ENCODE measurements at regions not wholly inside any gene's neighbourhood (a gene's known extent, or its start where the extent isn't known, plus 50 kb on each side); places are given as distances from the start of the nearest gene placed in this dataset.
"Not testable (repeated sequence)": the region's sequence is repeated elsewhere in the genome, so short reads cannot be mapped to it uniquely, and the experiment has no call there.

DNA sequence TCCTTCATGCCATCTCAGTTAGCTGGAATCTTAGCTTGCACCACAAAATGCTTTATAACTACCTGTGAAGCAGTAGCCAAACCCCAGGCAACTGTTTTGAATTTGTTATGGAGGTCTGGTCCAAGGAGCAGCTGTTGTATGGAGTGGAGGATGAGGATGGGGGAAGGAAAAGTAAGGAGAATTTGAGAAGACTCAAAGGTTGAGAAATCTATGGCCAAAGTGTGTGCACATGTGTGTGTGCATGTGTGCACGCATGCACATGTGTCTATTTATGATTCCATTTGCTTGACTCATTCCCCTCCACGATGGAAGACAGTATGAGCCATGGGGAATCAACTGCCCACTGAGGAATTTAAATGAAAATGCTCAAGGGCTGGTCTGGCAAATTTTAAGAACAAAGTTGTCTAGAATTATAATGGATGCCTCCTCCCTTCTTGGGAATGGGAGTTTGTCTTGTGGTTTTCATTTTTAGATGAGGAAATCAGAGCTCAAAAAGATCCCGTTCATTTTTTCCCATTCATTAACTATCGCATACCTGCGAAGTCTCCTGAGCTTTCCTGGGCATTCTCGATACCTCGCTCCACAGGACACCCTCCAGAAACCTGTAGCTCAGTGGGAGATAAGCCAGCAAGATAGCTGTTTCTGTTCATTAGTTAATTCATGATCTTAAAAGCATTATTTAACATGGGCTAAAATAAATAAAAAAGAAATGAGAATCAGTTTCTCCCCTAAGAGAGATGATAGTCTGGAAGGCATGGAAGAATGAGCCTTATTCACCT is 152.3 kb upstream of the NEDD9 start:
- no peak for DNase-seq (ENCODE audit: low spot score)

DNA sequence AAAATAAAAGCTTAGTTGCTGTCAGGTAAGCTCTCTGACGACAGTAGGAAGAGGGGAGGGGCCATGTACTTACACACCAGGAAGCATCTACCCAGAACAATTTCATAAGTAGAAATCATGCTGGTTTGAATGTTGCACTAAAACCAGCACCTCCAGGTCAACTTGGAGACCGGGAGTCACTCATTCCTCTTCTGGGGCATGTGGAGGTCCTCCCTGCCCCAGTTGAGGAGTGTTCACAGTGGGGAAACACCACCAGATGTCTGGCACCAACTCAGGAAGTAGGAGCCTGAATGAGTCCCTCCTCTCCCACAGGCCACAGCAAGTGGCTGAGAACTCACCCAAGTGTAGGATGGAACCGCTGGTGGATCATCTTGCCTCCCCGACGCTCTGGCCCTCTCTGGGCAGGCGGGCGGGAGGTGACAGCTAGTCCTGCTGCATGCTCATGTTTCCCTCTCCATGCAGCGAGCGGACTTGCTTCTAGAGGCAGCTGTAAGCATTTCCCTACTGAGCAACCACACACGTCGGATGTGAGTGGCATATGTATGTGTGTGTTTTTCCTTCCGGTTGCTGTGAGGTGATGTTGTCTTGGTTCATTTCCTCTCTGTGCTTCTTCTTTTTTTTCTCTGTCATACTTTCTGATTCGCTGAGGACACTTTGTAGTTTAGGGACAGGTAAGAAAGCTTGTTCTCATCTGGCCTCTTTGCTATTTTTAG is 149.5 kb upstream of the NEDD9 start:
- DNase-seq (ENCODE audit: low spot score) = no peak

DNA sequence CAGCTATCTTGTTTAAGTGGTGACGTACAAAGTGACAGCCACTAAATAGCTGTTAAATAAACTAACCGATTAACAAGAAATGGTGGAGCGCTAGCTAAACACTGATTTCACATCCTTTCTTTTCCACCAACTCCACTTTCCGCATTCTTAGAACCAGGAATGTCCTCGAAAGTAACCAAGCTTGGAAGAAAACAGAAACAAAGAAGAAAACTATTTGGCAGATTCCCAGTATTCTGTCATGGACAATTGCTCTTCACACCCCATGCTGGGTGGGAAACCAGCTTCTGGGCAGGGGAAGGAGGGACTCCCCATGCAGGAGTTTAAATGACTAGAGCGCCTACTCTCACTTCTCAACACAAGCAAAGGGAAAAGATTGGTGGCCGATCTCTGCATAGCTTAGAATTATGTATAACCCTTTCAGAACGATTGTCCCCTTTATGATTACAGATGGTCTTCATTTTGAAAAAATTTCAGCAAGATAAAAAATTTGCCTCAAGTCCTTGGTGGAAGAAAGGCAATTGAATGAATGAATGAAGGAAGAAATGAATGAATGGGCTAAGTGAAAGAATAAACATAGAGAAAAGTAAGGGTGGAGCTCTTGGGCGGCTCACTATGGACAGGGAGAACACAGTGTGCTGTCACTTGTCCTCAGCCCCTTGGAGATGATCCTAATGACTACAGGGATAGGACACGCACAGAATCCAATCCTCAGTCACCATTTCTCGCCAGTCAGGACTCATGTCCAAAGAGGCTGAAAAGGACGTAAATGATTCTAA is 148.7 kb upstream of the NEDD9 start:
- no peak for DNase-seq (ENCODE audit: low spot score)

GRCh38 chr6:11380549-11380948 is 148.1 kb upstream of the NEDD9 start:
- no peak for DNase-seq (ENCODE audit: low spot score)

DNA sequence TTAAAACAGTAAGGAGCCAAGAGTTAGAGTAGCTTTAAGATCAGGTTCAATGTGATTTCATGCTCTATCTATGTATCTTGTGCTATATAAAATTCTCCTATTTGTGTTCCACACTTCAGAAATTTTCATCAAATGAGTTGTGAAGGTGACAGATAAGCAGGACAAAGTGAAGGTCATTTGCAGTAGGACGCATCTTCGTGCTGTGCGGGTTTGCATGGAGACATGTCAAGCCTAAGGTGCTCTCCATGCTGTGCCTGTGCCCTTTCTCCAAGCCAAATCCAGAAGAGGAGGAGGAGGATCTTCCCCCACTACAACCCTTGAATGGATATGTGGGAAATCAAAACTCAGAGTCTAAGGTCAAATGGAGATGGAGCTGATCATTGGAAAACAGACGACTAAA is 147.3 kb upstream of the NEDD9 start:
- no peak for DNase-seq (ENCODE audit: low spot score)

- no peak for DNase-seq (ENCODE audit: low spot score)
Measured at GRCh38 chr6:11378639-11379038, 146.2 kb upstream of the NEDD9 start.

DNA sequence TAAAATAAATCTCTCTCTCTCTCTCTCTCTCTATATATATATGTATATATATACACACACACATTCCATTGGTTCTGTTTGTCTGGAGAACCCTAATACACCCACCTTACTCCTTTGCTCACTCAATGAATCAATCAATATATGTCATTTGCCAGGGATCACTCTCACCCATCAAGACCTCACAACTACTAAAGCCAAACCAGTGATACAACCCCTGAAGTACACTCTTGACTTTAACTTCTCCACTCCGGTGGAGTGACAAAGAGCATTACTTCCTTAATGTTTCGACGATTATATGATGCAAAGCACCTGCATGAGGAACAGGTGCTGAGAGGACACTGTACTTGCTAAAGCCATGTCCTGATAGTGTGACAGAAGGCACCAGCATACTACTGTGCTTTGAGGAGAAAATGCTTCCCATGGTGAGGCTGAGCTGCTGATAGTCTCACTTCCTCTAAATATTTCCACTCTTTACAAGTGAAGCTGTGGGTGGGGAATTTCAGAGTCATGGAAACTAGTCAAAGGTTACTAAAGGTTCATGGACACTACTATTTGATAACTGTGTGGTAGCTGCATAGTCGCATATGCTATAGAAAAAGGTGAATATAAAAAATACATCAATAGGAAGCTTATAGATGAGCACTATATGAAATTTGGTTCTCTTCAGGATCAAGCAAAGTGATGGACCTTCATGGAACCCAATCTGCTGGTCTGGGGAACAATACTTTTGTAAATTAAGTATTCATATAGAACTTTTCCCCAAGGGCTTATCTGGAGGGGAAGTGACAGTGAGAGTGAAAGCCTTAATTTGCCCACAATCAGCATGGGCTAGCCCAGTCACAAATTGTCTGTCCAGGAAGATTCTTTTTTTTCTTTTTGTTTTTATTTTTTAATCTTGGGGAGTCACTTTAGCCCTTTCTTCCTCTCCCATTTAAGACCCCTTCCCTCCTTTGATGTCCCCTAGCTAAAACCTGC is 141.9 kb upstream of the NEDD9 start:
- no peak for DNase-seq (ENCODE audit: low spot score)

DNA sequence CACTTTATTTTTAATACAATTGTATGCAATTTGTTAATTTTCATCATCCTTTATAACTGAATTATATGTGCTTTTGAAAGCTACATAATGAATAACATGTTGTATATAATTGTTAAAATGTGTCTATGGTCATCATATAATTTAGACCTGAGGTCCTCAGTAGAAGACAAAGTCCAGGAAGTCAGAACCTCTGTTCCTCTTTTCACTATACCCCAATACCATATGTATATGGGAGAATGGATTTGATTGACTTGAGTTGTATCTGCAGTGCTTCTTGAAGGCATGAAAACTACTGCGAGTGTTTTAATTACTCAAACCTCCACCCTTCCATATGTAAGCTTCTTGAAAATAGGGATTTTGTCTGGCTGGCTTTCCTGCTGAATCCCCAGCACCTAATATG is 140.7 kb upstream of the NEDD9 start:
- DNase-seq (ENCODE audit: low spot score) = no peak

GRCh38 chr6:11372186-11372790 is 139.8 kb upstream of the NEDD9 start:
- DNase-seq (ENCODE audit: low spot score) = not testable (repeated sequence)

DNA sequence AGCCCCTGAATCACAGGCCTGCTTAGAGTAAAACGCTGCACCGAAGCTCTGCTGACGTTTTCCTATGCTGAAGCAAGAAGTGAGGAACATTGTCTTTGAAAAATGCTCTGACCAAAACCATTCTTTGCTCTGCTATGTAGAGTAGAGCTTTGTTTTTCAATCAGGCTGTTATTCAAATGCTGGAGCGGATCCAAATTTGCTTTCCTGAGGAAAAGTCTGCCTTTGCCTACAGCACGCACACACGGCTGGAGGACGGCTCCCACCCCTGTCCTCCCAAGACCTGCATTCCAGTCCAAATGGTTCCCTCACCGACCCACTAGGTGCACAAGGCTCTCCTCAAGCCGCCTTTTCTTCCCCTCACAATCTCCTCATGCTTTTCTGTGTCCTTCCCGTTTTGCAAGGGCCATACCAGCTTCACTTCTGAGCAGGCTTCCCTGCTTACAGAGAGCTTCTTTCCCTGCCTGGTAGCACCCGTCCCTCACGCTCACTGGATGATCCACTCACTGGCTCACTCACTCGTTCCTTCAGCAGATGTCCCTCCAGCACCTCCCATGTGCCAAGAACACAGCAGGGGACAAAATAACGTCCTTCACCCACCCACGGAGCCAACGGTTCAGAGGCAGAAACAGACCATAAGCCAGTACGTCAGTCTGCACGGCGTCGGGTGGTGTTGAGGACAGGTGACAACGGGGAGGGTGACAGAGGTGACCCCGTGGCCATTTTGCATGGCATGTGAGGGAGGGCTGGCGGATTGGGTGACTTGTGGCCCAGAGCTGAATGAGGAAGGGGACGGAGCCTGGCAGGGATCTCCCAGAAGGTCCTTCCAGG is 137.9 kb upstream of the NEDD9 start:
- no peak for DNase-seq (ENCODE audit: low spot score)

GRCh38 chr6:11368760-11369159 is 136.3 kb upstream of the NEDD9 start:
- DNase-seq (ENCODE audit: low spot score) = no peak

DNA sequence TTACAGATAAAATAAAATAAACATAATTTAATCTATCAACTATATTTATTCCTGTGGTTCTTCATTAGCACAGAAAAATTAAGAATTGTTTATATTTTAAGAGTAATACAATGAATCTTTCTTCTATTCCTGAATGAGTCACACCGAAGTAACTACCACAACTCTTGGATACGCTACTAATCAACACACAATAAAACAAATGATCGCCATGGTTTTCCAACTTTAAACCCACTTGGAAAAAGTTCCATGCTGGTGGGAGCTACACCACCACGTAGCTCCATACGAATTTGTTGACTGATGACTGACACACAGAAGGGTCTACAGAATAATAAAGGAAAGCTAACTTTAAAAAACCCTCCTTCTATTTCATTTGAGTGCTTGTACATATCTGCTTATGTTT is 135.8 kb upstream of the NEDD9 start:
- no peak for DNase-seq (ENCODE audit: low spot score)

DNA sequence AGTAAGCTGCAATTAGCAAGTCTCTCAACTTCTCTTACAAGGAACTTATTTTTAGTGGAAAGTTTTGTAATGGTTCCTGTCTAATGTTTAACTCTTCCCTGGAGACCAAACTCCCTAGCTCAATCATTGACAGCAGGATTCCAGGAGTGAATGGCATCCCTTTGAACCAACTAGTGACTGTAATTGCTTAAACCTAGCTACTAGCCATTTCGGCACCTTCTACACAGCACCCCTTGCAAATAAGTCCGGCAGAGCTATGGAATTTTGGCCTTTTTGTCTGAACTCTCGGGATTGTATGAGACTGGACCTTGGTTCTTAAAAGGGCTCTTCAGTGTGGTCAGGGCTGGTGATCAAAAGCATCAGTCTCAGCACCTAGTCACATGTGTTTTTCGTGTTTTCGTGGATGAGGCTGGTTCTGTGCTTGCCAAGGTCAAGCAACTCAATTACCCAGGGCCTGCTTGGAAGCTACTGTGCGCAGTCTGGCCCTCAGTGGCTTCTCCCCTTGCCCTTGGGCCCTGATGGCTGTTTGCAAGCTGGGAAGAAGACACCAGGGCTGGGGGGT is 135.3 kb upstream of the NEDD9 start:
- DNase-seq (ENCODE audit: low spot score) = no peak

GRCh38 chr6:11366934-11367637 is 134.6 kb upstream of the NEDD9 start:
- DNase-seq (ENCODE audit: low spot score) = no peak

DNA sequence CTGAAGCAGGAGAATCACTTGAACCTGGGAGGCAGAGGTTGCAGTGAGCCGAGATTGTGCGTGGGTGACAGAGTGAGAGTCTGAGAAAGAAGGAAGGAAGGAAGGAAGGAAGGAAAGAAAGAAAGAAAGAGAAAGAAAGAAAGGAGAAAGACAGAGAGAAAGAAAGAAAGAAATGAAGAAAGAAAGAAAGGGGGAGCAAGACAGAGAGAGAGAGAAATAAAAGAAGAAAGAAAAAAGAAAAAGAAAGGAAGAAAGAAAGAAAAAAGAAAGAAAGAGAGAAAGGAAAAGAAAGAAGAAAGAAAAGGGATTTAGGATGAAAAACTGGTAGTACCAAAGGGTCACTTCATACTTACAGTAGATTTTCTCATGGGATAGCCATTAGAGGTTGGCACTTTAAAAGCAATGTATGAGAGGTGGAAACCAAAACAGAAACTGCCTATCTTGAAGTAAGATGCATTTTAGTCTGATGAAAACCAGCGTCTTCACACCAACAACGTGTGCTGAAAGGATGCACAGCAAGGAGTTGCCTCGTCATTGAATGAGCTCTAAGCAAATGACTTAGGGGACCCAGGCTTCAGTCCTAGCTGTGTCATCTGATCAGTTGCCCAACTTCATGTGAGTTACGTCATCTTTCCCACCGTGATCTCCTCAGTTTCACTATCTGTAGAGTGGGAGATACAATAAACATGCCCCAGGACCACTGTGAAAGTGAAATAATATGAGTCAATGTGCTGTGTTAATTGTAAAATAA is 133.9 kb upstream of the NEDD9 start:
- DNase-seq (ENCODE audit: low spot score) = no peak

- no peak for DNase-seq (ENCODE audit: low spot score)
Measured at GRCh38 chr6:11364971-11365397, 132.5 kb upstream of the NEDD9 start.

DNA sequence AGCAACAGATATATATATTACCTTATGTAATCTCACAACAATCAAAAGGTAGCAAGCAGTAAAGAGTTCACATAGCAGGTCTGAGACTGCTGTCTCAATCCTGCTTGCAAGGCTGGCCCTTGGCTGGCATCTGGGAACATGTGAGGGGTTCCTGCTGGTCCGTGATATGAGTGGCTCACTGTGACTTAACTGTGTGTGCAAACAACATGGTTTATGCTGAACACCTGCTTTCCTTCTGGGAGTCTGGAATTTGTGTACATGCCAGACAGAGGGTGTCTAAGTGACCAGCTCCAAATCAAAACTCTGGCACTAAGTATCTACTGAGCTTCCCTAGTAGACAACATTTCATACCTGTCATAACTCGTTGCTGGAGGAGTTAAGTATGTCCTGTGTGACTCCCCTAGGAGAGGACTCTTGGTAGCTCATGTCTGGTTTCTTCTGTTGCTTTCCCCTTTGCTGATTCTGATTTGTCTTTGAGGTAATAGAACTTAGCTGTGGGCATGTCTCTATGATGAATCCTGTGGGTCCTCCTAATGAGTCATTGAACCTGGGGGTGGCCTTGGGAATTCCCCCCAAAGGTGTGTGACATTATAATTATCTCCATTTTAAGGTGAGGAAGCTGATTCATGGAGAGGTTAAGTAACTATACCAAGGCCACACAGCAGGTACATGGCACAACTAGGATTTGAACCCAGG is 131.6 kb upstream of the NEDD9 start:
- DNase-seq (ENCODE audit: low spot score) = no peak

DNA sequence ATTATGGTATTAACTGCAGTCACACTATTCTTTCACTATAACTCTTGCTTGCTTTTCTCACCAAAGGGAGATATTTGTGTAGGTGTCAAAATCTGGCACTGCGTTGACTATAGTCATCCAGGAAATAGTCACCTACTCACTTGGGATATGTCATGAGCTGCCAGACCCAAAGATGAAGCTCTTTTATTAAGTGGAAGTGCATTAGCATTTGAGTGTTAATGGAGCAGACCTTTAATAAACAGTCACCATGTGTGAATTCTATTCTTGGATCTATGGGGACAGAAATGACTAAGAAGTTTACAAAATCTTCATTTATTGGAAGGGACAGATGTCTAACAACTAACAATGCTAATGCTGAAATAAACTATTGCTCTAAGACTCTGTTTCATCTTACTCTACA is 130.1 kb upstream of the NEDD9 start:
- no peak for DNase-seq (ENCODE audit: low spot score)

All from hepatic stellate cell (primary cell).